HCEC 1CT (cell line): ENCODE measurements at regions not wholly inside any gene's neighbourhood (a gene's known extent, or its start where the extent isn't known, plus 50 kb on each side); places are given as distances from the start of the nearest gene placed in this dataset.
"Not testable (repeated sequence)": the region's sequence is repeated elsewhere in the genome, so short reads cannot be mapped to it uniquely, and the experiment has no call there.

Experiments
- DNase-seq: peaks from one replicate; pipeline ENCODE4 v3.0.0-alpha.2; 2017

DNA sequence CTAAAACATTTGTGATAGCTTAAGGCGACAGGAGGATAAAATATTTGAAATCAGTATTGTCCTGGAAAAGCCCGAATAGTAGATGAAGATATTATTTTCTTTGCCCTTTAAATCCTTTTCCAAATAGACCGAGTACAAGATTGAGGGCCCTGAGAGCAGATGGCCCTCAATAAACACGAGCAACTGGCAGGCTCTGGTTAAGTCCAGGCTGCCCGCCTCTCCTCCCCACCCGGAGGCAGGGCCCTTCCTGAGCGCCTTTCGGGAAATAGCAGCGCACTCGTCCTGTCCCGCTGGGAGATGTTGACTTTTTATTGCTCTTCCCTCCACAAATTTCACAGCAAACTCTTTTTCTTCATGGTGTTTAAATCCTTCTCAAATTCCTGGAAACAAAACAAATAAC lies 50.8 kb upstream of the MAX start:
- DNase-seq = no peak

DNA sequence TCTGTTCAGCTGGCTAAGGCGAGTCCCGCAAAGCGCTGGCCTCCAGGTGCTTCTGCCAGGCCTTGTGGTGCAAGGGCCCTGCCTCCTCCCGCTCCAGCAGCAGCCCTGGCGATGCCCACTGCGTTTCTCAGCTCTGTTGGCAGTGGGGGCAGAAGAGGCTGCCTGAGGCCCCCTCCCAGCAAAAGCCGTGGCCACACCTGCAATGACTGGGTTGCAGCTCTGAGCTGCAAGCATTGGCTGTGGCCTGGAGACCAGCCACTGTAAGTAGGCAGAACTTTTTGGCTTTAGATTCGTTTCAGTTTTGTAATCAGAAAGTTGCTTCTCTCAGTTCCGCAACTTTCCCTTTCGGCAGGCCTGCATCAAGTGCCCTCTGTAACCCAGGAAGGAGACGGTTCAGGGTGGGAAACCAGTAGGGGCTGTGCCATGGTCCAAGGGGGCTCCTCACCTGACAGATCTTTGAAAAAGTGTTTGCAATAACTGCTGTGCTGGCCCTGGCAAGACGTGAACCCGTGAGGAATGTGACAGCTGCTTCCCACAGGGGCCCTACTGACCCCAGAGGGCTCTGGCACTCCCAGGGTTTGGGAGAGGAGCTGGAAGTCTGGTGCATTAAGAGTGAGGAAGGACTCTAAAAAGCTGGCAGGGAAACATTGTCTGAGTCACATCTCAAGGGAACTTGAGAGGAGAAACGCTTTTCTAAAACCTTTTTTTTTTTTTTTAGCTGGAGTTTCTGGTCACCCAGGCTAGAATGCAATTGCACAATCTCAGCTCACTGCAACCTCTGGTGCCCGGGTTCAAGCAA lies 54.5 kb upstream of the MAX start:
- peak; percentile 86 for DNase-seq

DNA sequence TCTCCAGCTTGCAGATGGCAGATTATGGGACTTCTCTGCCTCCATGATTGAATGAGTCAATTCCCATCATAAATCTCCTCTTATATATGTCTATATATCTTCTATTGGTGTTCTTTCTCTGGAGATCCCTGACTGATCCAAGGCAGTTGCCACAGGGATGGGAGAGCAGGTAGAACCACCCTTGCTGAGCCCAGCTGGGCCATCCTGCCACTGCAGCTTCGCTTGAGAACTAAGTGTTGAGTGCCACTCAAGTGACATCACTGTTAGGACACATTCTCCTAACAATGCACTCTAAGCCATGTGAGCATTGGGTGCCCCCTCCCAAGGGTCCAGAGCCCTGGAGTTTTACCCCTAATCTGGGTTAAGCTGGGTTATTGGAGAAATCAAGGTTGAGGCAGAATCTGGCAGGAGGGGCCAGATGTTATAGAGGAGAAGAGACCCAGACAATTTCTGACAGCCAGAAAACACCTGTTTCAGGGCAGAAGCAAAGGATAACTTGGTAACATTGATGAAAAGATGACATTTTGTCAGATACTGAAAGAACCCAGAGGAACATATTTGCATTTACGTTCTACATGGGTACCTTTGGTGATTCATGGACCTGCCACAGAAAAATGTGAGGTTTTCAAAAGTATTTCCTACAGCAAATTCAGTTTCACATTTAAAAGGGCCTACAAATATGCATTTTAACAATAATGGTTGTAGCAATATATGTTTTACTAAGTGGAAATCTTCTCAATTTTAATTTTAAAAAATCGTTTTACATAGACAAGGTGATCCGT lies 57.2 kb upstream of the MAX start:
- DNase-seq = no peak

DNA sequence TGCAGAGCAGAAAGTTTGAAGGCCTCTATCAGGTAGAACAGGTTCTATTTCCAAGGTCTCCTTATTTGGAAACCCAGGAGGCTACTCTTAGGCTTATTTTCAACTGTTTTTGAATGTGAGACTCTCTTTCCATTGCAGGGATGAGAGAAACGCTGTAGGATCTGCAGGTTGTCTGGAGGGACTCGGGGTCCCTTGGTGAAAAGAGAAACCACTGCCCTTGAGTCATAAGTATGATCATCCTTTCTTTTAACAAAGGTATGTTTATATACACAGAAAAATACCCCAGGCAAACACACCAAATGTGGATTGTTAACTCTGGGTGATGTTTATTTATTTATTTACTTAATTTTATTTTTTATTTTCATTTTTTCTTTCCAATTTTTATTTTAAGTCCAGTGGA lies 57.8 kb upstream of the MAX start:
- no peak for DNase-seq

DNA sequence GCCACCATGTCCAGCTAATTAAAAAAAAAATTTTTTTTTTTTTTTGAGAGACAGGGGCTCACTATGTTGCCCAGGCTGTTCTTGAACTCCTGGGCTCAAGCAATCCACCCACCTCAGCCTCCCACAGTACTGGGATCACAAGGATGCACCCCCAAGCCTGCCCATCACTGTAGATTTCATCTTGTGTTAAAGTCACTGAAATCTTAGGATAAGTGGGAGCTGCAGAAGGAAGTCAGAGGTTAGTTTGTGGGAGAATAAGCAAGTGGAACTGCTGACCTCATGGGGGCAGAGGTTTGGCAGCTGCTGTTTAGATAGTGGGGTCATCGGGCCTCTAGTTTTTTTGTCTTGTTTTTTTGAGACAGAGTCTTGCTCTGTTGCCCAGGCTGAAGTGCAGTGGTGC lies 59.7 kb upstream of the MAX start:
- no peak for DNase-seq

DNA sequence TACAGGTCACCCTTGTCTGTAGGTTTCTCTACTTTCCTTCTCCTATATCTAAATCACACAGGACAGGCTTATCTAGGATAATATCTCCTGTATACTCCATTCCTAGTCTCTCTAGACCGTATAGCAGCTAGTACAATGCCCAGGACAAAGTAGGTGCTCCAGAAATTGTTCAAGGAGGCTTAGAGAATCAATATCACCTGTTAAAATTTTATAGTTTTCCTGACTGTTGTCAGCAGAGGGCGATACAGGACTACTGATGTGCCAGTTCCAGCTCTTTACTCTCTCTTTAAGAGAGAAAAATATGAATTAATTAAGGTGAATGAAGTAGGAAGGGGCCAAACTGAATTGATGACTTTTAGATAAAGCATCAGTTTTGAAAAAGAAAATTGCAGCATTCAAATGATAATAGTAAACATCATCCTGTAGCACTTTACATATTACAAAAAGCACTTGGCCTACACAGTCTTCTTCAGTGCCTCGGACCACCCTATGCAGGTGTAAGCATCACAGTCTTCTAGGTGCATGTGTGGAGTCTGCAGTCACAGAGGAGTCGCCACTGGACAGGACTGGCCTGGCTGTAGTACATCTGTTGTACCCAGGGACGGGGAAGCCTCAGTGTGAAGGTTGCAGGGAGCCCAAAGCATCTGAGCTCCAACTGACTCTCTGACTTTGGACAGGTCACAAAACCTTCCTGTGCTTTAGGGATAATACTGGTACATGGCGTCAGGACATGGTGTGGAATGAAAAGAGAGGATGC lies 61.9 kb upstream of the MAX start:
- DNase-seq = peak; percentile 44

DNA sequence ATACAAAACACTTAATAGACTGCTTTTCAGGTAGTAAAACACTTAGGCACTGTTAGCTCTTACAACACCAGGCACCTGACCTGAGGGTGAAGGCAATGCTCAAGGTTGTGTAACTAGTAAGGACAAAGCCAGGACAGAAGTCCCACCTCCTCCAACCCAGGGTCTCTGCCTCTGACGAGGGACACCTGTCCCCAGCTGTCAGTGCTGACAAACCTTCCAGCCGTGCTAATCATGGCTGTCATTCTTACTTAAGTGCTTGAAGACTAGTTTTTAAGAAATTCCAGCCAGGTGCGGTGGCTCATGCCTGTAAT lies 62.5 kb upstream of the MAX start:
- no peak for DNase-seq

DNA sequence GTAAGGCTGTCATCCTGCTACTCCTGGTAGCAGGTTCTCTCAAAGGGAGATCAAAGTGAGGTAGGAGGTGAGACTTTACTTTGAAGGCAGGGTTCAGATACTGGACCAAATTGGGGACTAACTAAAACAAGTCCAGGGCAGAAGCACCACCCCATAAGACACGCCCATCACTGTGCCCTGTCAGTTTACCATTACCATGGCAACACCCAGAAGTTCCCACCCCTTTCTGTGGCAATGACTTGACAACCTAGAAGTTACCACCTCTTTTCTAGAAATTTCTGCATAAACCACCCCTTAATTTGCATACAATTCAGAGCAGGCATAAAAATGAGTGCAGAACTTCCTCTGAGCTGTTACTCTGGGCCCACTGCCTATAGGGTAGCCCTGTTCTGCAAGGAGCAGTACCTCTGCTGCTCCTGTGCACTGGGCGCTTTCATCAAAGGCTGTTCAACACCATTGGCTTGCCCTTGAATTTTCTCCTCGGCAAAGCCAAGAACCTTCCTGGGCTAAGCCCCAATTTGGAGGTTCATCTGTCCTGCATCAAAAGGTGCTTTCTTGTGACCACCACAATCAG lies 64.8 kb upstream of the MAX start:
- no peak for DNase-seq

DNA sequence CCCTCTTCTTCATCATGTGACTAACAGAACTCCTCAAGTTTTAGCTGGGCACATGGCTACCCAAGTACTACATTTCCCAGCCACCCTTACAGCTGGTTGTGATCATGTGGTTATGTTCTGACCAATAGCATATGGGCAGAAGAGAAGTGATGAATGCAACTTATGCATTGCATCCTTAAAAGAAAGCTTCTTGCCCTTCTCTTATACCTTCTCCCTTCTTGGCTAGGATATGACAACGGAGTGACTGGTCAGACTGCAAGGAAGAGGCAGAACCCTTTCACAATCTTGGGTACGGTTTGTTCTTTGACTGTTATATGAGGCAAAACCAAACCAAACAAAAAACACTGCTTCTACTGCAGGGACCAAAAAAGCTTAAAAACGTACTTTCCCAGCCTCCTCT lies 66.5 kb upstream of the MAX start:
- DNase-seq = peak; percentile 81

DNA sequence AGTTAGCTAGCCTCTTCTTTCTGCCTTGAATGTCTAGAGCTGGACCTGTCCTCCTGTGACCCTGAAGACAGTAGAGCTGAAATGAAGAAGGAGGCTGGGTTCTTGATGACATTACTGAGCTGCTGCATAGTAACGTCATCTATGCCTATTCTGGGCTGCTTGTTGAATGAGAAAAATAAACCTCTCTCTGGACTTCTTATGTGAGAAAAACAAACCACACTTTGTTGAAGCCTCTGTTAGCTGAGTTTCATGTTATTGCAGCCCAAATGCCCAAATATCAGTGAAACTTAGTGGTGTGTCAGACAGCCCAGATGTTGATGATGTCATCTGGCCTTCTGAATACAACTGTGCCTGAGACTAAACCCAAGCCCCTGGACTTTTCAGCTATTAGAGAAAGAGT lies 67.0 kb upstream of the MAX start:
- peak; percentile 76 for DNase-seq

DNA sequence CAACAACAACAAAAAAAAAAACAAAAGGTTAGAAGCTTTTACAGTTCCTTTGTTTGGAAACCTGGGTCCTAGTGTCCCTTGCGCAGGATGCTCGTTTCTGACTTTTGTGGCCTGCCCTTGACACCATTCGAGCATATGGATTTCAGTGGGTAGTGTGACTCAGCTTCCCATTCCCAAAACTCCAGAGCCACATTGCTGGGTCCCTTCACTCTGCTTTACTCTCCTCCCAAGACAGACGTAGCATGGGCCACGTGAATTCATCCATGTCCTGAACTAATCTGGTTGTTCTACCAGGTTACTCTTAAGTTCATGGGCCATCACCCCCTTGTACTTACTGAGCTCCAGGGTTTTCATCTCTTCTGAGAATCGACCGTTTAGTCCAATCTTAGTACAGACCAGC lies 68.0 kb upstream of the MAX start:
- DNase-seq = no peak

DNA sequence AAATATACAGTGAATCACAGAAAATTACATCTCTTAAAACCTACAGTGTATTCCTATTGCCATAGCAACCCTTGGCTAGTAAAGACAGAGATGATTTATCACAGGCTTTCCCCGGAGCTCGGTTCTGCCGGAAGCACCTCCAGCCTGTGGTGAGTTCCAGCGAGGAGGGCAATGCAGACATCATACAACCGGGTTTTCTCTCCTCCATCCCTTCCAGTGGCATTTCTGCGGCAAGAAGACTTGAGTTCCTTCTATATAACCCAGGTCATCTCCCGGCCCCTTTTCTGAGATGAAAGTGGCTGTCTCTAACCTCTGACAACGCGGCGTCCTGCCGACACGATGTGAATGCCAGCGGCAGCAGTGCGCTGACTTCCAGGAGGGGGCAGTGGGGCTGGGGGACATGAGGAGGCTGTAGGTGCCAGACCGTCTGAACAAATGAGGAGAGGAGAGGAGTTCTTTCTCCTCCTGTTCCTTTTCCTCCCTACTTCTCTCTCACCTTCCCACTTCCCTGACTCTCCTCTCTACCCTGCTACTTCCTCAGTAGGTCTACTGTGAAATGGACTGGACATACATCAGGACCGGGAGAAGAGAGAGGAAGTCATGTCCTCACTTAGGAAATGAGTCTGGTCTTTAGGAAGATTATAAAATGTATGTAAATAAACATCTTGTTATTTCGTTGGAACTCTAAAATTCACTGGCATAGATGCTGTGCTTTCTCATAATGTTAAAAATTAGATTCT lies 68.6 kb upstream of the MAX start:
- peak; percentile 77 for DNase-seq

DNA sequence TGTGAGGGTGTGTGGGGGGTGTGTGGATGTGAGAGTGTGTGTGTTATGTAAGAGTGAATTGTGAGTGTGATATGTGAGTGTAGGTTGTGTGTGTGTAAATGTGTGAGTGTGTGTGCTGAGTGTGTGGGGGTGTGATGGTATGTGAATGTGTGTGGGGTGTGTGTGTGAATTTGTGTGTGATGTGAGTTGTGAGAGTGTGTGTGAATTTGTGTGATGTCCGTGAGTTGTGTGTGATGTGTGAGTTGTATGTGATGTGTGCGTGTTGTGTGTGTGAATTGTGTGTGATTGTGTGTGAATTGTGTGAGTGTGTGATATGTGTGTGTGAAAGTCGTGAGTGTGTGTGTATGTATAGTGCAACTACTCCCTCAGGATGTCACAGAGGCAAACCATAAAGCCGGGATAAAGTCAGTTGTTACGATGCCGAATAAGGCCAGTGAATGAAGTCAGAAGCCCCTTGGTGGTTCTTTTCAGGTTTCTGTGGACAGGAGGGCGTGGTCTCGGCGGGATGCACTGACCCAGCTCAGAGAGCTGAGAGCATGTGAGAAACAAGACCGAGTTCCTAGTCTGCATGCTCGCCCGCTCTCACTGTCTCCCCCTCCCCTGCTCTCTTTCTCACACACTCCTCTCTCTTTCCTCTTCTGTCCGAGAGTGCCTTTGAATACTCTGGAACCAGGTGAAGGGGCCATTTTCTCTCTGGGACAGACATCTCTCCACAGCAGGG lies 71.8 kb upstream of the MAX start:
- no peak for DNase-seq

DNA sequence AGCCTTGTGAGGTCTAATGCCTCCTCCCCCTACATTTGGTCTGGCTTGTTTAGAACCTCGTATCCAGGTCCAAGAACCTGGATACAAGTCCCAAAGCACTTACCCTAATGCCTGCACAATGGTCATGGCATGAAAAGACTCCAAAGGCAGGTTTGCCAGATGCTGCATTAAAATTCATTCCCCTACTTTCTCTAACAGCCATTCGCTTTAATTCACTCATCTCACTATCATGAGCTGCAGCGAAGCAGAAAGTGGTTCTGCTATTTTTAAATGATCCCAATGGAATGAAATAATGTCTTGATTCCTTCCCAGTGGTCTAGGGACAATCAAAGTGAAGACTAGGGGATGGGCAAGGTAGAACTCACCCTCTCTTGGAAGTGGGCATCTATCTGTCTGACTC lies 72.5 kb upstream of the MAX start:
- DNase-seq = no peak

DNA sequence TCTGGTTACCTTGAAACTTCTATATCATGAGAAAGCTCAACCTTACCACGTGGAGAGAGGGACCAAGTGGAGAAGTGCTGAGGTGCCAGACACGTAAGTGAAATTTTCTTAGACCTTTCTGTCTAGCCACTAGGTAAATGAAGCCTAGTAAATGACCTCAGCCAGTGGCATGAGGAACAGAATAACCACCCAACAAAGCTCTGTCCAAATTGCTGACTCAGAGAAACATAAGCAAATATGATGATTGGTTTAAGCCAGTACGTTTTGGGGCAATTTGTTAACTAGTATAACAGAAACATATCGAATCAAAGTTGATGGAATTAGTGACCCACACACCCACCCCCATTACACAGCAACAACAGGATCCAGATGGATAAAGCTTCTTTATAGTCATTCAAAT lies 75.2 kb upstream of the MAX start:
- no peak for DNase-seq

DNA sequence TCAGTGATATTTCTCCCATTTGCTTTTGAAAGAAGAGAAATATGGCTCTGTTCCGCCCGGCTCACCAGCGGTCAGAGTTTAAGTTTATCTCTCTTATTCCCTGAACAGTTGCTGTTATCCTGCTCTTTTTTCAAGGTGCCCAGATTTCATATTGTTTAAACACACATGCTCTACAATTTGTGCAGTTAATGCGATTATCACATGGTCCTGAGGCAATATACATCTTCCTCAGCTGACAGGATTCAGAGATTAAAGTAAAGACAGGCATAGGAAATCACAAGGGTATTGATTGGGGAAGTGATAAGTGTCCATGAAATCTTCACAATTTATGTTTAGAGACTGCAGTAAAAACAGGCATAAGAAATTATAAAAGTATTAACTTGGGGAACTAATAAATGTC lies 76.9 kb upstream of the MAX start:
- DNase-seq = not testable (repeated sequence)

DNA sequence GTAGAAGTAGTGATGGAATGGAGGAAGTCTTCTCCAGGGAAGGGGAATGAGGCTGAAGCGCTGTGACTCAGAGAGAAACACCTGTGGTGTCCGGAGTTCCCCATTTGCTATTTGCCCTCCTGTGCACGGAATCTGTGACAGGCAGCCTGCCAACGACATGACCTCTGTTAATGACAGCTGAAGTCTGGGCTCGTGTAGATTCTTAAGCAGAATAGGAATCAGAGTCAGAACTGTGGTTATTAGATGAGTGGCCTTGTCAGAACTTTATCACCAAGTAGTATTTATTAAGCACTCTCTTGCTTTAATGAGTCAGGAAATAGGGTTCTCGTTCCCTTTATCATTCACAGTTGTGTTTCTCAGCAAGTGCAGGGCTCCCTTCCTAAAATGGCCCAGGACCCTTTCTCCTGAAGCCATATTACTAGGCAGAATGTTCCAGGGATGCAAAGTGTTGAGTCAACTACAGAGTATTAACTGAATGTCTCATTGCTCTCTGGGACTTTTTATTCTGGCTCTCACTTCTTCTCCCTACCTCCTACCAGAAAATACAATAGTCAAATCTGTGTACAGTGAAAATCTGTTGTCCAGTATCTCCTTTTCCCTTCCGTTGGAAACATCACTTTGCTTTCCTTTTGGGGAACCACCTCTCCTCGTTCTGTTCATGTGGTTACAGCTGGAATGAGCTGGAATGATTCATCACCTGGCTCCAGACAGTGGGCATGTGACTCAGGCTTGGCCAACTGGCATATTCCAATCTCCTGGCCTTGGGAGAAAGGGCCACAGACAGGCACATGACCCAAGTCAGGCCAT lies 77.8 kb upstream of the MAX start:
- DNase-seq = peak; percentile 91

DNA sequence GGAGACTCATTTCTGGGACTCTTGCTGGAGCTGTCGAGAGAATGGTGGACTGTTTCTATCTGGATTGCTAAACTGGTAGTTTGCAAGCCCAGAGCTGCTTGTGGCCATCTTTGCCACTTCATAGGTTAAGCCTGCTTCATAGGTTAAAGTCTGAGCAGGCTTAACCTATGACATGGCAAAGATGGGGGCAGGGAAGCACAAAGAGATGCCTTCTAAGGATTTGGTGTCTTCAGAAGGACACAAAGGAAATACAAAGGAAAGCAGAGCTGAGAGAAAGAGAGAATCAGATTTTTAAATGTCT lies 78.4 kb upstream of the MAX start:
- DNase-seq = no peak

DNA sequence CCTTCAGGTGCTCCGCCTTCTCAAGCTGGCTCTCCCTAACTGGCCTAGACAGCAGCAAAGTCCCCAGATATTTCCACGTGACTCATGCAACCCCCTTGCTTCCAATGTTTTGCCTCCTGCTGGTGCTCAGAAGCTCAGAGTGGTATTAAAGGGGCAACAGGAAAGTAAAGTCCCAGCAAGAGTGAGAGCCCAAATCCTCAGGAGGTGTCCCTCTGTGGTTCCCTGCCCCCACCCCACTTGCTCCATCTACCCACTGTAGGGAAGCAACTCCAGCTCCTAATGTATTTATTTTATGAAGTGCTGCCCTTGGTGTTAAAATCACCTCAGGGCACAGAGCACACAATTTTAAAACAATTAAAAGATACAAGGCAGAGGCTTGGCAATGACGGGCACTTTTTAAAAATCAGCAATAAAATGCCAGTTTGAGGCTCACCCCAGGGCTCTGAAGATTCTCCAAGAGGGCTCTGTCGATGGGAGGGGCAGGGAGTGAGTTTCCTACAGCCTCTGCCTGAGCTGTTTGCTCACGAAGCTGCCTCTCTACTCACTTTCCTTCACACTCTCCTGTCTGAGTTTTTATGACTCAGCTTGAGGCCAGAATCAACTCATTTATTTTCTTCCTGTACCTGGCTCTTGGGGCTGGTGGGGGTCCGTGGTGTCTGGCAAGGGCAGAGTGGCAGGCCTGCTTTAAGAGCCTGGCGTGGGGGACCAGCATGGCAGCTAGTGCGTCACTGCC lies 81.9 kb upstream of the MAX start:
- no peak for DNase-seq

DNA sequence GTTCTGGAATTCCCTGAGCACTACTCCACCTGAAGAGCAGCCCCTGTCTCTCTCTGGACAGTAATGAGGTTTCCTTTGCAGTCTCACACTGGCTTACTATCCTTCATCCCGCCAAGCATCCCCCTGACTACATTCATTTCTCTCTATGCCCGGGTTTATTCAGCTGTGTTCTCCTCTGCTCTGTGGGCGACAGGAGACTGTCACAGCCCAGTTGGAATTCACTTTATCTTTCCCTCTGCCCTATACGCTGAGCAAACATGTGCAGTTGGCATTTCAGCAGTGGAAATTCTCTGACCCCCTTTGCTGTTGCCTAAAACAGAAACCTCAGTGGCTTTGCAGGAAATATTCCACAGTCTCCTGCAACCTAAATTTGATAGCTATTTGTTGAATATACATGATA lies 83.5 kb upstream of the MAX start:
- DNase-seq = no peak

DNA sequence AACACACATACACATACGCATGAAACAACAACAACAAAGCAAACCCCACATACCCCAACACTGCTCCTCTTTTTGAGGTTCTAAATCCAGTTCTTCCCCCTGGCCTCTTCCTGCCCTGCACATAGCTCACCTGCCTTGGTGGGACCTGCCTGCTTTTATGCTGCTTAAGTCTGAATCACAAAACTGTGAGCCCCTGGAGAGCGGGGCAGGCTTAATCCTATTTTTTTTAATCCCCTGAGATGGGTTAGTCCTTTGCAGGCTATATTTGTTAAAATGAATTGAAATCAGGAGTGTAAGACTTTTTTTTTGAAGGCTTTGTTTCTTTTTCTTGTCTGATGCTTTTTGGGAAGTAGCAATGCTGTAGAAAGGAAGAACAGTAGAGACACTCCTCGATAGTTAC lies 84.6 kb upstream of the MAX start:
- DNase-seq = no peak
